AG04450 (cell line): ENCODE measurements at regions not wholly inside any gene's neighbourhood (a gene's known extent, or its start where the extent isn't known, plus 50 kb on each side); places are given as distances from the start of the nearest gene placed in this dataset.

Experiments used
- CTCF ChIA-PET: fragments of 300-600, 350-600 bp; formaldehyde crosslinking; extraction: SDS; loops from one replicate; lab custom pipeline; 2022; ENCODE audit warnings: antibody characterized with exemption, inconsistent platforms; lab: Charles Lee
- POLR2A ChIA-PET: fragments of 350-600 bp; formaldehyde crosslinking; extraction: SDS; loops from one replicate; lab custom pipeline; 2021; ENCODE audit warnings: antibody characterized with exemption, inconsistent platforms; lab: Yijun Ruan, JAX
- DNase-seq: peaks from one replicate; pipeline ENCODE4 v3.0.0-alpha.2; 2011; ENCODE audit warnings: low read depth, low spot score
- H3K27ac ChIP-seq: one replicate; pipeline ENCODE4 v1.5.1; 2012; ENCODE audit warnings: low read depth, low read length, control low read depth
- H3K27me3 ChIP-seq: one replicate; pipeline ENCODE4 v1.6.0; 2012; ENCODE audit warnings: low read length; ENCODE audit not compliant: control insufficient read depth, insufficient read depth
- H3K4me3 ChIP-seq: 2 replicates; pipeline ENCODE4 v1.5.1; 2011; ENCODE audit warnings: mild to moderate bottlenecking, low read depth, low read length, control low read depth
- H3K9me3 ChIP-seq: 2 replicates; pipeline ENCODE4 v1.5.1; 2012; ENCODE audit warnings: low read length; ENCODE audit not compliant: control insufficient read depth, insufficient read depth
- TF ChIP-seq, protein P1 (sequence below): IDR thresholded peaks from 2 replicates; pipeline ENCODE4 v1.5.1; 2011; ENCODE audit warnings: low read depth, low read length, control low read depth, inconsistent platforms

DNA sequence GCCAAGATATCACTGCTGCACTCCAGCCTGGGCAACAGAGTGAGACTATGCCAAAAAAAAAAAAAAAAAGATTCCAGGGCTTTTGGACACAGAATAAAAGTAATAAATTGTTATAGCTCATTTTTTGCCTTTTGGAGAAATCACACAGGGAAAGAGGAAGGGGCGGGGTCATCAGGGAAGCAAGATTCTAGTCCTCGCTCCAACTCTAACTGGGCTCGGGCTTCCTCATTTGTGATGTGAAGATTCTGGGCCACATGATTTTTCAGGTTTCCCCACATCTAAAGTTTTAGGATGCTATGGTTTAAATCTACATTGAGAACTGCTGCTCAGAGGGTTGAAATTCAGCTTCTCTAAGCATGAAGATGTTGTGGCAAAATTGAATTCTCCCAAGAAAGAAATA lies 179.3 kb upstream of the PLXNA2 start:
- TF ChIP-seq, protein P1, sequence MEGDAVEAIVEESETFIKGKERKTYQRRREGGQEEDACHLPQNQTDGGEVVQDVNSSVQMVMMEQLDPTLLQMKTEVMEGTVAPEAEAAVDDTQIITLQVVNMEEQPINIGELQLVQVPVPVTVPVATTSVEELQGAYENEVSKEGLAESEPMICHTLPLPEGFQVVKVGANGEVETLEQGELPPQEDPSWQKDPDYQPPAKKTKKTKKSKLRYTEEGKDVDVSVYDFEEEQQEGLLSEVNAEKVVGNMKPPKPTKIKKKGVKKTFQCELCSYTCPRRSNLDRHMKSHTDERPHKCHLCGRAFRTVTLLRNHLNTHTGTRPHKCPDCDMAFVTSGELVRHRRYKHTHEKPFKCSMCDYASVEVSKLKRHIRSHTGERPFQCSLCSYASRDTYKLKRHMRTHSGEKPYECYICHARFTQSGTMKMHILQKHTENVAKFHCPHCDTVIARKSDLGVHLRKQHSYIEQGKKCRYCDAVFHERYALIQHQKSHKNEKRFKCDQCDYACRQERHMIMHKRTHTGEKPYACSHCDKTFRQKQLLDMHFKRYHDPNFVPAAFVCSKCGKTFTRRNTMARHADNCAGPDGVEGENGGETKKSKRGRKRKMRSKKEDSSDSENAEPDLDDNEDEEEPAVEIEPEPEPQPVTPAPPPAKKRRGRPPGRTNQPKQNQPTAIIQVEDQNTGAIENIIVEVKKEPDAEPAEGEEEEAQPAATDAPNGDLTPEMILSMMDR, result no peak
- no peaks in the 10 kb centered on the region for H3K27me3 ChIP-seq
- H3K27ac ChIP-seq, result no peak overlapping the region
- no peak overlapping the region for H3K4me3 ChIP-seq
- POLR2A ChIA-PET, result interaction anchor here (1.2 kb wide), 1 partner anchor 14 kb away, joined by 4 read pairs; no protein-coding TSS in a partner anchor
- no peak for DNase-seq
- no peaks in the 10 kb centered on the region for H3K9me3 ChIP-seq
- CTCF ChIA-PET, result interaction anchor here (1.2 kb wide), 1 partner anchor 9 kb away, joined by 4 read pairs; no protein-coding TSS in a partner anchor

DNA sequence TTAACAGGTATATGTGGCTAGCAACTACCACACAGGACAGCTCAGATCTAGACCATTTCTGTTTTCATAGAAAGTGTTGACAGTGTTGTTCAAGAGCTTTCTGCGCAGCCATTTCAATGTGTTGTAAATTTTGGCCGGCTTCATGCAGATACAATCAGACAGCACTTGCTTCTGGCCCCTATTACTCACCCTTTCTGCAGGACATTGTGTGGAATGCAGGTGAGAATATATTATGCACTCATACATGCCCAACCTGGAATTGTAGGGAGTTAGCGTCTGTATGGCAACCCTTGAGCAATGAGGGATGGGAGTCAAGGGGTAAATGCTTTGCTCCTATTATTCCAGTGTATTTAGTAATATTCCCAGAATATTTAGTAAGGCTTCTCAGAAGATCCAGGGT lies 180.9 kb upstream of the PLXNA2 start:
- POLR2A ChIA-PET, result no interaction called here
- no peaks in the 10 kb centered on the region for H3K27me3 ChIP-seq
- no peaks in the 10 kb centered on the region for H3K9me3 ChIP-seq
- H3K27ac ChIP-seq, result no peak overlapping the region
- CTCF ChIA-PET, result no interaction called here
- TF ChIP-seq, protein P1, result no peak
- no peak overlapping the region for H3K4me3 ChIP-seq
- DNase-seq, result no peak

DNA sequence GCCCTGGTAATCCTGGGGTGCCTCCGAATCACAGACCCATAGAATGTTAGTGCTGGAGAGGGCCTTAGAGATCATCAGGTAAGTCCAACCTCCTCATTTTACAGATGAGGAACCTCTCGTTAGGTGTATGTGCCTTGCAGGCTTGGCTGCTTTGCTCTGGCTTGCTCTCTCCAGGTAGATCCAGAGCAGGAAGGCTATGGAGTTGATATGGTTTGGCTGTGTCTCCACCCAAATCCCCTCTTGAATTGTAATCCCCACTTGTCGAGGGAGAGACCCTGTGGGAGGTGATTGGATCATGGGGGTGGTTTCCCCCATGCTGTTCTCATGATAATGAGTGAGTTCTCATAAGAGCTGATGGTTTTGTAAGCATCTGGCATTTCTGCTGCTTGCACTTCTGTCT lies 186.0 kb upstream of the PLXNA2 start:
- DNase-seq, result no peak
- CTCF ChIA-PET, result no interaction called here
- H3K9me3 ChIP-seq, result no peaks in the 10 kb centered on the region
- POLR2A ChIA-PET, result no interaction called here
- no peaks in the 10 kb centered on the region for H3K27me3 ChIP-seq
- H3K4me3 ChIP-seq, result no peak overlapping the region
- H3K27ac ChIP-seq, result no peak overlapping the region
- TF ChIP-seq, protein P1, result no peak

DNA sequence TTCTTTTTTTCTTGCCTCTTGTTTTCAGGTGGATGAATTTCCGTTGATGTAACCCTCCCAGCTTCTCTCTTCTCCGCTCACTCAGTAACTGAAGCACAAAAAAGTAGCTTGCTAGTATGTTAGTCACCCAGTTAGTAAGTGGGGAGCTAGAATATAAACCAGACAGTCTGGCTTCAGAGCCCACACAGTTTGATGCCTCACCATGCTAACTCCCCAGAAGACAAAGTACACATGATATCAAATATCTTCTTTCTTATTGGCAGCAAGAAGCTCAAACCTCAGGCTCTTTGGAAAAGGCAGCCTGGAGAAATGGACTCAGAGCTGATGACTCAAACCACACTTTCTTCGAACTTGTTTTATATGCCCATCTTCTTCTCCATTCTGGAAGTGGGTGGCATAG lies 187.5 kb upstream of the PLXNA2 start:
- POLR2A ChIA-PET, result no interaction called here
- H3K27me3 ChIP-seq, result no peaks in the 10 kb centered on the region

DNA sequence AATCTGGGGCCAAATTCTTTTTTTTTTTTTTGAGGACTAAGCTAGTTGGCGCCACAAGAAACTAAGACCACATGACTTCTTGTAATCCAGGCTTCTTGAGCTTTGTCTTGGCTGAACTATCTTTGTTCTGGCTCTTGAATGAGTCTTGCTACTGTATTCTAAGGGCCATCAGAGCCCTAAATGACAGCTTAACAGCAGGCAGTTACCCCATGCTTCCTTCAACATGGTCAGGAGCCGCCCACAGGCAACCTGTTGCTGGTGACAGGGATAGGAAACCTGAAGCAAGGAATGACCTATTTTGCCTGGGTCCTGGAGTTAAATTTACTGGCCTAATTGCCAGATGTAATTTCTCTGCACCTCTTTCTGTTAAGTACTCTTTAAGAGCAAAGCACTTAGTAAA lies 188.2 kb upstream of the PLXNA2 start:
- CTCF ChIA-PET, result interaction anchor here (0.6 to 1.3 kb wide), 3 partner anchors 9 to 1384 kb away, joined by 3 to 4 read pairs (median 4); no protein-coding TSS in a partner anchor
- H3K27me3 ChIP-seq, result no peaks in the 10 kb centered on the region
- H3K27ac ChIP-seq, result no peak overlapping the region
- H3K4me3 ChIP-seq, result no peak overlapping the region
- POLR2A ChIA-PET, result no interaction called here
- no peak for DNase-seq
- no peaks in the 10 kb centered on the region for H3K9me3 ChIP-seq
- TF ChIP-seq, protein P1, result no peak

More for the DNA sequence above, 187.5 kb upstream of the PLXNA2 start:
- CTCF ChIA-PET, result interaction anchor here (1.0 to 1.3 kb wide), 2 partner anchors 8 to 37 kb away, joined by 3 to 4 read pairs; no protein-coding TSS in a partner anchor
- H3K9me3 ChIP-seq, result no peaks in the 10 kb centered on the region
- peak; percentile 61 for DNase-seq
- no peak overlapping the region for H3K27ac ChIP-seq
- no peak overlapping the region for H3K4me3 ChIP-seq
- TF ChIP-seq, protein P1, result no peak
